Pancreas (tissue), 10 donors: ENCODE measurements at regions not wholly inside any gene's neighbourhood (a gene's known extent, or its start where the extent isn't known, plus 50 kb on each side); places are given as distances from the start of the nearest gene placed in this dataset.

Experiments used
- ATAC-seq, 4 donors: fragments of 200-7000 bp; cut with Tn5 transposase; one replicate each; pipeline versions ENCODE4 v1.8.0 to v1.9.1; 2020; ENCODE audit warnings: mild to moderate bottlenecking in 4 of 4, moderate library complexity in 4 of 4
- DNase-seq, 6 donors: peaks; one replicate each; pipeline ENCODE4 v3.0.0-alpha.2; 2020
- FAIRE-seq: peaks from 2 replicates; lab custom pipeline; 2012; peaks lifted over from hg19 to GRCh38; lab: Jason Lieb, UNC
- H3K27ac ChIP-seq, 4 donors: fragments of 200-600 bp; sonication (generic); 1 replicate in 3 of 4; 2 replicates in 1 of 4; pipeline versions ENCODE4 v1.5.0 to v1.8.0; 2020
- H3K27me3 ChIP-seq, 4 donors: fragments of 200-600 bp; one replicate each; pipeline ENCODE4 v1.8.0; 2021
- H3K36me3 ChIP-seq, 3 donors: fragments of 200-600 bp; sonication (generic) in 1 of 3; one replicate each; pipeline versions ENCODE4 v1.5.0 to v1.8.0; 2020 to 2021
- H3K4me1 ChIP-seq, 3 donors: fragments of 200-600 bp; one replicate each; pipeline ENCODE4 v1.8.0; 2021
- H3K4me3 ChIP-seq, 4 donors: fragments of 200-600 bp; sonication (generic) in 2 of 4; one replicate each; pipeline versions ENCODE4 v1.5.0 to v1.8.0; 2020 to 2021
- H3K9me3 ChIP-seq, 4 donors: fragments of 200-600 bp; one replicate each; pipeline ENCODE4 v1.8.0; 2021
- CTCF ChIP-seq, 4 donors: fragments of 200-600 bp; sonication (generic) in 3 of 4; IDR thresholded peaks; one replicate each; pipeline versions ENCODE4 v1.5.0 to v1.8.0; 2021; ENCODE audit warnings: antibody characterized with exemption in 4 of 4
- WGBS, 2 donors: extraction: QIAGEN DNeasy Blood & Tissue Kit; methylation state at CpG; one replicate each; pipeline ENCODE4 v1.1.7; 2013; 5-methylcytosine and 5-hydroxymethylcytosine counted together
- intact Hi-C, 3 donors: fragments of 100-400 bp; cut with DNase I; formaldehyde crosslinking; loops; one replicate each; pipeline versions ENCODE4 v1.11.1 to v1.14.2; 2022
- donor health status: healthy with polysubstance abuse.
- donor health status: DM: no; HTN: no; CAD: no; lungs with moderate emphysema.
- donor health status: DM: no; HTN: no; CAD: no.
- donor health status: control.
- donor health status: control.
- donor health status: Bipolar disorder and iron deficiency.
- donor health status: DM: yes; HTN: yes; CAD: no.
- donor health status: DM: no; HTN: no; CAD: no.
- donor health status: DM: no; HTN: no; CAD: no.
- donor health status: DM: yes; HTN: yes; CAD: no.

- H3K36me3 ChIP-seq: no peaks in the 10 kb centered on the region
- H3K4me1 ChIP-seq: no peaks in the 10 kb centered on the region
- H3K4me3 ChIP-seq: no peak overlapping the region
- FAIRE-seq (no peak), ATAC-seq (no peak), DNase-seq (no peak)
- H3K9me3 ChIP-seq: no peaks in the 10 kb centered on the region
- intact Hi-C loops: no loop called here
- no peak overlapping the region for H3K27ac ChIP-seq
- TF ChIP-seq CTCF (IDR thresholded peaks at IDR 0.05): no peak
- no peaks in the 10 kb centered on the region for H3K27me3 ChIP-seq
- WGBS, 2 donors: 53 to 80% methylated on average over 6 of the region's 6 CpGs
These were observed 1148.4 kb downstream of the EFNA5 start for GRCh38 chr5:106522296-106522695.

GRCh38 chr5:106521701-106522100 is 1149.0 kb downstream of the EFNA5 start:
- Histone ChIP-seq H3K36me3 (no peaks in the 10 kb centered on the region), H3K27ac (no peak overlapping the region), H3K9me3 (no peaks in the 10 kb centered on the region), H3K4me1 (no peaks in the 10 kb centered on the region), H3K27me3 (peaks cover 0 to 1% (median 0%) of the 10 kb centered on the region in 4 donors), H3K4me3 (no peak overlapping the region)
- ATAC-seq (no peak), FAIRE-seq (no peak), DNase-seq (no peak)
- 30 to 35% methylated on average over 2 of the region's 2 CpGs for WGBS, 2 donors
- TF ChIP-seq CTCF (IDR thresholded peaks at IDR 0.05): no peak
- intact Hi-C loops: no loop called here

GRCh38 chr5:106510321-106510720 is 1160.4 kb downstream of the EFNA5 start:
- Histone ChIP-seq H3K4me1 (no peaks in the 10 kb centered on the region), H3K4me3 (no peak overlapping the region), H3K27me3 (no peaks in the 10 kb centered on the region), H3K36me3 (no peaks in the 10 kb centered on the region), H3K27ac (no peak overlapping the region), H3K9me3 (no peaks in the 10 kb centered on the region)
- intact Hi-C loops: no loop called here
- DNase-seq (no peak), ATAC-seq (no peak), FAIRE-seq (no peak)
- TF ChIP-seq CTCF (IDR thresholded peaks at IDR 0.05): no peak

- FAIRE-seq (no peak), ATAC-seq (no peak), DNase-seq (no peak)
- TF ChIP-seq CTCF (IDR thresholded peaks at IDR 0.05): no peak
- Histone ChIP-seq H3K4me3 (no peak overlapping the region), H3K36me3 (no peaks in the 10 kb centered on the region), H3K4me1 (no peaks in the 10 kb centered on the region), H3K9me3 (no peaks in the 10 kb centered on the region), H3K27ac (no peak overlapping the region), H3K27me3 (no peaks in the 10 kb centered on the region)
- intact Hi-C loops: no loop called here
- WGBS, 2 donors: 66 to 83% methylated on average over 4 of the region's 4 CpGs
These were observed 1161.8 kb downstream of the EFNA5 start for GRCh38 chr5:106508894-106509293.

GRCh38 chr5:106493910-106494309 is 1176.8 kb downstream of the EFNA5 start:
- no peaks in the 10 kb centered on the region for H3K9me3 ChIP-seq
- intact Hi-C loops: no loop called here
- DNase-seq (no peak), FAIRE-seq (no peak), ATAC-seq (no peak)
- no peak overlapping the region for H3K4me3 ChIP-seq
- WGBS, 2 donors: 91 to 95% methylated on average over 2 of the region's 2 CpGs
- H3K27ac ChIP-seq: no peak overlapping the region
- H3K36me3 ChIP-seq: no peaks in the 10 kb centered on the region
- no peaks in the 10 kb centered on the region for H3K4me1 ChIP-seq
- TF ChIP-seq CTCF (IDR thresholded peaks at IDR 0.05): no peak
- no peaks in the 10 kb centered on the region for H3K27me3 ChIP-seq
